Neuronal stem cell (in vitro differentiated cells): ENCODE measurements at regions not wholly inside any gene's neighbourhood (a gene's known extent, or its start where the extent isn't known, plus 50 kb on each side); places are given as distances from the start of the nearest gene placed in this dataset.

ENCODE experiments used
- DNase-seq: peaks from one replicate; pipeline ENCODE4 v3.0.0-alpha.2; 2013; ENCODE audit warnings: low spot score
- H2AFZ ChIP-seq: one replicate; pipeline ENCODE4 v1.6.1; 2013; ENCODE audit warnings: mild to moderate bottlenecking, low read length, inconsistent platforms
- H2AK5ac ChIP-seq: 2 replicates; pipeline ENCODE4 v1.6.1; 2013; ENCODE audit warnings: low read depth, mild to moderate bottlenecking, inconsistent platforms, low read length, moderate library complexity, mixed read lengths
- H2BK120ac ChIP-seq: 2 replicates; pipeline ENCODE4 v1.6.1; 2013; ENCODE audit warnings: low read depth, mild to moderate bottlenecking, inconsistent platforms, low read length, moderate library complexity, mixed read lengths
- H2BK12ac ChIP-seq: one replicate; pipeline ENCODE4 v1.6.1; 2013; ENCODE audit warnings: low read length, inconsistent platforms
- H2BK15ac ChIP-seq: 2 replicates; pipeline ENCODE4 v1.6.1; 2013; ENCODE audit warnings: mild to moderate bottlenecking, low read length, inconsistent platforms, mixed read lengths
- H2BK5ac ChIP-seq: one replicate; pipeline ENCODE4 v1.6.1; 2013; ENCODE audit warnings: inconsistent platforms, mild to moderate bottlenecking, low read length, moderate library complexity
- H3K14ac ChIP-seq: one replicate; pipeline ENCODE4 v1.6.1; 2013; ENCODE audit warnings: low read length, inconsistent platforms
- H3K18ac ChIP-seq: 2 replicates; pipeline ENCODE4 v1.6.1; 2013; ENCODE audit warnings: low read length, inconsistent platforms
- H3K23ac ChIP-seq: 2 replicates; pipeline ENCODE4 v1.6.1; 2013; ENCODE audit warnings: low read depth, mild to moderate bottlenecking, mixed read lengths, low read length, inconsistent platforms; ENCODE audit not compliant: poor library complexity
- H3K27ac ChIP-seq: replicated peaks from 3 replicates; pipeline ENCODE4 v1.5.1; 2013; ENCODE audit warnings: low read length, inconsistent platforms
- H3K27me3 ChIP-seq, 3 experiments: 2 replicates each; pipeline ENCODE4 v1.6.1; 2013; ENCODE audit warnings: low read length in 3 of 3, mild to moderate bottlenecking in 2 of 3, inconsistent platforms in 1 of 3, low read depth in 1 of 3, mixed read lengths in 1 of 3, moderate library complexity in 1 of 3; ENCODE audit not compliant: control insufficient read depth in 3 of 3, insufficient read depth in 3 of 3
- H3K36me3 ChIP-seq, 2 donors: replicated peaks in 1 of 2; 2 replicates each; pipeline ENCODE4 v1.6.1; 2013; ENCODE audit warnings: low read length in 2 of 2; ENCODE audit not compliant: control insufficient read depth in 2 of 2, insufficient read depth in 2 of 2
- H3K4ac ChIP-seq: 2 replicates; pipeline ENCODE4 v1.6.1; 2013; ENCODE audit warnings: inconsistent platforms, mild to moderate bottlenecking, low read length, moderate library complexity
- H3K4me1 ChIP-seq, 2 donors: 1 replicate in 1 of 2; 2 replicates in 1 of 2; pipeline ENCODE4 v1.6.1; 2013; ENCODE audit warnings: low read length in 2 of 2, low read depth in 1 of 2; ENCODE audit not compliant: control insufficient read depth in 2 of 2, insufficient read depth in 1 of 2
- H3K4me2 ChIP-seq: one replicate; pipeline ENCODE4 v1.6.1; 2013; ENCODE audit warnings: mild to moderate bottlenecking, low read length, inconsistent platforms; ENCODE audit not compliant: insufficient read depth, poor library complexity, severe bottlenecking
- H3K4me3 ChIP-seq, 2 donors: 2 replicates each; pipeline ENCODE4 v1.5.1; 2013; ENCODE audit warnings: low read length in 2 of 2, mild to moderate bottlenecking in 2 of 2, inconsistent platforms in 1 of 2, moderate library complexity in 1 of 2
- H3K79me1 ChIP-seq: one replicate; pipeline ENCODE4 v1.6.1; 2013; ENCODE audit warnings: low read depth, mild to moderate bottlenecking, inconsistent platforms, low read length, moderate library complexity
- H3K9ac ChIP-seq: one replicate; pipeline ENCODE4 v1.6.1; 2013; ENCODE audit warnings: mild to moderate bottlenecking, low read depth, low read length, inconsistent platforms; ENCODE audit not compliant: poor library complexity
- H3K9me3 ChIP-seq, 2 donors: replicated peaks in 1 of 2; 2 replicates each; pipeline versions ENCODE3 to v1.6.1; 2013; ENCODE audit warnings: low read length in 2 of 2, mild to moderate bottlenecking in 2 of 2, inconsistent platforms in 1 of 2, low read depth in 1 of 2, mixed read lengths in 1 of 2, moderate library complexity in 1 of 2; ENCODE audit not compliant: control insufficient read depth in 2 of 2, insufficient read depth in 1 of 2
- H4K8ac ChIP-seq: one replicate; pipeline ENCODE4 v1.6.1; 2013; ENCODE audit warnings: low read depth, mild to moderate bottlenecking, inconsistent platforms, low read length, moderate library complexity
- H4K91ac ChIP-seq: one replicate; pipeline ENCODE4 v1.6.1; 2013; ENCODE audit warnings: low read length, low read depth, mild to moderate bottlenecking, inconsistent platforms; ENCODE audit not compliant: poor library complexity
- WGBS, 2 donors: extraction: QIAGEN DNeasy Blood & Tissue Kit; methylation state at CpG; one replicate each; pipeline ENCODE4 v1.1.7; 2013; ENCODE audit warnings: missing lambda C conversion rate in 2 of 2, mixed read lengths in 1 of 2; ENCODE audit not compliant: insufficient read length in 2 of 2, insufficient replicate concordance in 1 of 2; ENCODE audit errors: extremely low coverage in 2 of 2; 5-methylcytosine and 5-hydroxymethylcytosine counted together

DNA sequence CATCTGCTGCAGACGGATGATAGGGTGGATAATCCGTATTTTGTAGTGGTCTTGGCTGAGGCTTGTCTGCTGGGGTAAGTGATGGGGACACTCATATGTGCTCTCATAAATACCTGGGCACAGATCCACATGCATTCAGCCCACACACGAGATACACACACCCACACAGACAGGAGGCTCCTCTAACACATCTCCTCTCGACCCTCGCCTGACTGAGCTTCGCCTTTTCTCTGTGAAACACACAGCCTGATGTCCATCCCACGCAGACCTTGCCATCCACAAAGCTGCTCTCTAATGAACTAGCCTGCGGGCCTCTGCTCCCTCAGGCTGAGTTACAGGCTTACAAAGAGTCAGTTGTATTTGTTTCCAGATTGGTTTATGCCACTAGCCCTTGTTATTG lies 96.3 kb upstream of the CSF3R start:
- Histone ChIP-seq H2BK5ac (no peak overlapping the region), H2BK15ac (no peak overlapping the region), H3K18ac (no peak overlapping the region), H3K9me3 (no peaks in the 10 kb centered on the region), H3K4me1 (peaks cover 0 to 8% of the 10 kb centered on the region in 2 donors), H3K79me1 (no peaks in the 10 kb centered on the region), H3K27me3 (peaks cover 0 to 36% (median 0%) of the 10 kb centered on the region in 3 experiments), H3K9ac (no peak overlapping the region), H3K23ac (no peak overlapping the region), H3K14ac (no peak overlapping the region), H3K4me3 (no peak overlapping the region), H4K8ac (no peak overlapping the region), H4K91ac (no peak overlapping the region), H3K4me2 (no peak overlapping the region), H2BK120ac (no peak overlapping the region), H3K27ac (no peak overlapping the region), H3K4ac (no peak overlapping the region), H3K36me3 (no peaks in the 10 kb centered on the region), H2AK5ac (no peak overlapping the region), H2BK12ac (no peak overlapping the region), H2AFZ (no peak overlapping the region)
- no CpG with 5 or more reads among the region's 8 CpGs for WGBS, 2 donors
- DNase-seq = no peak

DNA sequence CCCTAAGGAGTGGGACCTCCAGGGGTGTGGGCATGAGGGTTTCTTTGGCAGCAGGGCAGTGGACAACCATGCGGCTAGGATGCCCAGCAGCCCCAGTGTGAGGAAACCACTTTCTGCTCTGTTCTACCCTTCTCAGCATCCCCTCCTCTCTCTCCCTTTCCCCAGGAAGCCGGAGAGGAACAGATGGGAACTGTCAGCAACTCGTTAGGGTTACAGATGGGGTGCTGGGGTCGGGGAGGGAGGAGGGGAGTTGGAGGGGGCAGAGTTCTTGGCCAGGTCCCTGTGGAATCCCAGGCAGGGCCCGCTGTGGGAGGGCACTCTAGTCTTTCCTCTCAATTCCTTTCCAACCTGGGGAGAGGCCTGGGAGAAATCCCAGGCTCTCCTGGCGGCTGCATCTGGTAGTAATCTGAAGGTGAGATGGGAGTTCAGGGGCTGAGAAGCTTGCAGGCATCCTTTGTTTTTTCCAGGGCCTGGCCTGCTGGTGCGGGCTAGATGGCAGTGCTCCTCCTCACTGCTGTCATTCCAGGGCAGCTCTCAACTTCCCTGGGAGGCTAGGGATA lies 93.9 kb upstream of the CSF3R start:
- Histone ChIP-seq H3K9ac (no peak overlapping the region), H3K27ac (no peak overlapping the region), H3K9me3 (no peaks in the 10 kb centered on the region), H3K4me1 (peaks cover 0 to 5% of the 10 kb centered on the region in 2 donors), H2AK5ac (peak overlapping the region; percentile 34), H2BK5ac (no peak overlapping the region), H2AFZ (no peak overlapping the region), H3K4ac (no peak overlapping the region), H3K4me3 (no peak overlapping the region), H2BK15ac (peak overlapping the region; percentile 11), H3K36me3 (no peaks in the 10 kb centered on the region), H3K79me1 (no peaks in the 10 kb centered on the region), H3K14ac (no peak overlapping the region), H4K91ac (no peak overlapping the region), H2BK12ac (no peak overlapping the region), H3K23ac (peak overlapping the region; percentile 29), H3K4me2 (no peak overlapping the region), H4K8ac (no peak overlapping the region), H3K27me3 (peaks cover 0 to 32% (median 0%) of the 10 kb centered on the region in 3 experiments), H3K18ac (peak overlapping the region; percentile 29), H2BK120ac (no peak overlapping the region)
- WGBS, 2 donors = no CpG with 5 or more reads among the region's 7 CpGs
- DNase-seq = no peak

DNA sequence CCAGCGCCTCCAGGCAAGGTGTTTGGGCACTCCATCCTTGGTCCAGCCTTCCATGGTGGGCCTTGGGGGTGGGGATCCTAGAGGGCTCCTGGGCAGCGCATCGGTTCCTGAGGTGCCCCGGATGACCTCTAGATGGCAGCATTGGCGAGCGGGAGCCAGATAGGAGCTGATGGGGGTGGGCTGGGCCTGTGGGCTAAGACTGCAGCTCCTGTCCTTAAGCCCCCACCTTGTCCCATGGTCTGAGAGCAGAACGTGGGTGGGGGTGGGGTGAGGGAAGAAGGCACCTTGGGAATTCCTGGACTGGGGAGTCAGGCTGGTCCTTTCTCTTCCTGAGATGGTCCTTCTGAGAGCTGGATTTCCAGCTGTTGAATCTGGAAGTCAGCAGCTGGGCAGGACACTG lies 93.4 kb upstream of the CSF3R start:
- Histone ChIP-seq H2AK5ac (no peak overlapping the region), H2BK5ac (no peak overlapping the region), H3K27ac (no peak overlapping the region), H3K4me3 (no peak overlapping the region), H3K9me3 (no peaks in the 10 kb centered on the region), H2BK120ac (no peak overlapping the region), H2BK12ac (peak overlapping the region; percentile 44), H2BK15ac (no peak overlapping the region), H3K4me2 (no peak overlapping the region), H3K9ac (no peak overlapping the region), H4K8ac (no peak overlapping the region), H3K79me1 (no peaks in the 10 kb centered on the region), H3K36me3 (no peaks in the 10 kb centered on the region), H3K23ac (peak overlapping the region; percentile 29), H3K4ac (no peak overlapping the region), H3K14ac (no peak overlapping the region), H3K18ac (peak overlapping the region; percentile 29), H3K27me3 (peaks cover 0 to 30% (median 0%) of the 10 kb centered on the region in 3 experiments), H3K4me1 (peaks cover 0 to 5% of the 10 kb centered on the region in 2 donors), H4K91ac (no peak overlapping the region), H2AFZ (no peak overlapping the region)
- WGBS, 2 donors = no CpG with 5 or more reads among the region's 7 CpGs
- DNase-seq = peak; percentile 72

DNA sequence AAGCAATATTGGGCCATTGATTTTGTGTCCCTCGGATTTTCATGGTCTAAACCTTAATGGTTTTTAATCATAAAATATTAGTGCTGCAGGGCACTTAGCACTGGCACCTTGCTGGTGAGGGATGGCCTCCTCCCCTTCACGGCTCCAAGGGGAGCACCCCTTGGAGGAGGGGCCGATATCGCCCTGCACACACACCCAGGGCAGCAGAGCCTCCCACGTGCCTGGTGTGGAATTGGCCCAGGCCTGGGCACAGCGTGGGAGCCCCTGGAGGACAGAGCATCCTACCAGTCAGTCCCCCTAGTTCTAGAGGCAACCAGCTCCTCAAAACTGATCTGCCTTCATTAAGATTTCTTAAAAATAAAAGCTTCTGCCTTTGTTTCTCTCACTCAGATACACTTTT lies 90.7 kb upstream of the CSF3R start:
- no peak overlapping the region for H3K4me2 ChIP-seq
- no peak overlapping the region for H4K91ac ChIP-seq
- H2AFZ ChIP-seq = no peak overlapping the region
- H2BK5ac ChIP-seq = no peak overlapping the region
- no peak overlapping the region for H4K8ac ChIP-seq
- no peak overlapping the region for H2BK15ac ChIP-seq
- H3K79me1 ChIP-seq = no peaks in the 10 kb centered on the region
- H3K4me1 ChIP-seq = peaks cover 0 to 6% of the 10 kb centered on the region in 2 donors
- H3K27me3 ChIP-seq = peaks cover 0 to 14% (median 2%) of the 10 kb centered on the region in 3 experiments
- H2AK5ac ChIP-seq = peak overlapping the region; percentile 54
- WGBS, 2 donors = no CpG with 5 or more reads among the region's 6 CpGs
- no peak for DNase-seq
- H3K9me3 ChIP-seq = no peaks in the 10 kb centered on the region
- no peak overlapping the region for H3K14ac ChIP-seq
- H3K18ac ChIP-seq = no peak overlapping the region
- H2BK120ac ChIP-seq = no peak overlapping the region
- H3K27ac ChIP-seq = no peak overlapping the region
- no peak overlapping the region for H3K23ac ChIP-seq
- peak overlapping the region; percentile 80 for H3K9ac ChIP-seq
- no peaks in the 10 kb centered on the region for H3K36me3 ChIP-seq
- H3K4ac ChIP-seq = no peak overlapping the region
- H3K4me3 ChIP-seq = no peak overlapping the region
- H2BK12ac ChIP-seq = no peak overlapping the region
